GM23338 (cell line): ENCODE measurements at regions not wholly inside any gene's neighbourhood (a gene's known extent, or its start where the extent isn't known, plus 50 kb on each side); places are given as distances from the start of the nearest gene placed in this dataset.

Source experiments
- ATAC-seq: fragments of 200-7000 bp; cut with Tn5 transposase; 3 replicates; pipeline ENCODE4 v1.9.1; 2020
- DNase-seq: peaks from one replicate; pipeline ENCODE4 v3.0.0-alpha.2; 2015; ENCODE audit warnings: low spot score
- H2AFZ ChIP-seq: fragments of 200-600 bp; sonication (generic); 2 replicates; pipeline ENCODE4 v1.8.0; 2016; ENCODE audit warnings: antibody characterized with exemption, mild to moderate bottlenecking, moderate library complexity
- H3F3A ChIP-seq: fragments of 200-600 bp; sonication (generic); replicated peaks from 2 replicates; pipeline ENCODE4 v1.8.0; 2017; ENCODE audit warnings: antibody characterized with exemption, mixed run types, low read depth
- H3K27ac ChIP-seq: fragments of 200-600 bp; sonication (generic); 2 replicates; pipeline ENCODE4 v1.6.1; 2016; ENCODE audit warnings: low read depth
- H3K27me3 ChIP-seq: fragments of 200-600 bp; sonication (generic); 2 replicates; pipeline ENCODE4 v1.8.0; 2016; ENCODE audit warnings: mild to moderate bottlenecking, mixed run types, moderate library complexity; ENCODE audit not compliant: insufficient read depth
- H3K36me3 ChIP-seq: fragments of 200-600 bp; sonication (generic); 2 replicates; pipeline ENCODE4 v1.8.0; 2016; ENCODE audit warnings: mild to moderate bottlenecking; ENCODE audit not compliant: insufficient read depth
- H3K4me1 ChIP-seq: fragments of 200-600 bp; sonication (generic); 2 replicates; pipeline ENCODE4 v1.8.0; 2016; ENCODE audit warnings: mild to moderate bottlenecking, moderate library complexity; ENCODE audit not compliant: insufficient read depth
- H3K4me2 ChIP-seq: fragments of 200-600 bp; sonication (generic); 2 replicates; pipeline ENCODE4 v1.7.1; 2017; ENCODE audit warnings: mixed run types
- H3K4me3 ChIP-seq: fragments of 200-600 bp; sonication (generic); 2 replicates; pipeline ENCODE4 v1.6.1; 2016; ENCODE audit warnings: mixed run types
- H3K79me2 ChIP-seq: fragments of 200-600 bp; sonication (generic); replicated peaks from 2 replicates; pipeline ENCODE4 v1.8.0; 2017; ENCODE audit warnings: mild to moderate bottlenecking; ENCODE audit not compliant: insufficient read depth
- H3K9me2 ChIP-seq: fragments of 200-600 bp; sonication (generic); 2 replicates; pipeline ENCODE4 v1.8.0; 2017; ENCODE audit not compliant: insufficient read depth
- H4K20me1 ChIP-seq: fragments of 200-600 bp; sonication (generic); replicated peaks from 2 replicates; pipeline ENCODE4 v1.8.0; 2017; ENCODE audit warnings: mild to moderate bottlenecking; ENCODE audit not compliant: insufficient read depth
- H3K27ac Mint-ChIP-seq: 2 replicates; pipeline ENCODE4 v1.8.0; 2020; ENCODE audit warnings: inconsistent platforms, mild to moderate bottlenecking, moderate library complexity, mixed read lengths
- H3K27me3 Mint-ChIP-seq: 3 replicates; pipeline ENCODE4 v1.8.0; 2022; ENCODE audit warnings: low read depth, mild to moderate bottlenecking, moderate library complexity, mixed read lengths, inconsistent platforms; ENCODE audit not compliant: insufficient read depth, poor library complexity
- H3K36me3 Mint-ChIP-seq: 3 replicates; pipeline ENCODE4 v1.8.0; 2021; ENCODE audit warnings: low read depth, mild to moderate bottlenecking, inconsistent platforms, moderate library complexity, mixed read lengths
- H3K4me1 Mint-ChIP-seq: 3 replicates; pipeline ENCODE4 v1.8.0; 2020; ENCODE audit warnings: mild to moderate bottlenecking, inconsistent platforms, mixed read lengths
- H3K4me3 Mint-ChIP-seq: 3 replicates; pipeline ENCODE4 v1.8.0; 2021; ENCODE audit warnings: moderate library complexity, mild to moderate bottlenecking, inconsistent platforms, mixed read lengths
- H3K9me3 Mint-ChIP-seq: 3 replicates; pipeline ENCODE4 v1.8.0; 2020; ENCODE audit warnings: moderate library complexity, mild to moderate bottlenecking, inconsistent platforms, mixed read lengths
- CREB1 ChIP-seq: fragments of 250-450 bp; sonication (Bioruptor Pico); IDR thresholded peaks from 2 replicates; pipeline ENCODE4 v1.5.0; 2020; ENCODE audit warnings: low read depth, mild to moderate bottlenecking, moderate library complexity
- EZH2 ChIP-seq: fragments of 200-600 bp; sonication (generic); IDR thresholded peaks from one replicate; pipeline ENCODE4 v1.8.0; 2017; ENCODE audit warnings: antibody characterized with exemption, mild to moderate bottlenecking, low read depth; ENCODE audit not compliant: unreplicated experiment
- EZH2phosphoT487 ChIP-seq: fragments of 200-600 bp; sonication (generic); IDR thresholded peaks from one replicate; pipeline ENCODE4 v1.8.1; 2018; ENCODE audit warnings: antibody characterized with exemption; ENCODE audit not compliant: unreplicated experiment
- JUNB ChIP-seq: IDR thresholded peaks from one replicate; pipeline ENCODE4 v1.6.1; 2016; ENCODE audit warnings: antibody characterized with exemption; ENCODE audit not compliant: unreplicated experiment
- NANOG ChIP-seq: IDR thresholded peaks from 2 replicates; pipeline ENCODE4 v1.6.1; 2016; ENCODE audit warnings: antibody characterized with exemption, borderline replicate concordance
- POLR2AphosphoS5 ChIP-seq: IDR thresholded peaks from 2 replicates; pipeline ENCODE4 v1.6.1; 2016; ENCODE audit warnings: antibody characterized with exemption, low read depth
- STAT1 ChIP-seq: IDR thresholded peaks from one replicate; pipeline ENCODE4 v1.6.1; 2016; ENCODE audit warnings: antibody characterized with exemption; ENCODE audit not compliant: unreplicated experiment
- ZNF114 ChIP-seq: fragments of 250-450 bp; sonication (Bioruptor Pico); IDR thresholded peaks from 2 replicates; pipeline ENCODE4 v1.5.0; 2020; ENCODE audit warnings: mild to moderate bottlenecking, moderate library complexity
- ZNF331 ChIP-seq: fragments of 250-450 bp; sonication (Bioruptor Pico); IDR thresholded peaks from 2 replicates; pipeline ENCODE4 v1.5.0; 2020; ENCODE audit warnings: low read depth, mild to moderate bottlenecking, moderate library complexity
- TF ChIP-seq, protein P1 (sequence below): IDR thresholded peaks from 2 replicates; pipeline ENCODE4 v1.6.1; 2016; ENCODE audit warnings: antibody characterized with exemption
- TF ChIP-seq, protein P2 (sequence below): IDR thresholded peaks from one replicate; pipeline ENCODE4 v1.6.1; 2018; ENCODE audit warnings: antibody characterized with exemption; ENCODE audit not compliant: unreplicated experiment
- TF ChIP-seq, protein P3 (sequence below): fragments of 250-450 bp; sonication (Bioruptor Pico); IDR thresholded peaks from 2 replicates; pipeline ENCODE4 v1.5.0; 2020; ENCODE audit warnings: mild to moderate bottlenecking, moderate library complexity
- TF ChIP-seq, protein P4 (sequence below), 2 experiments: fragments of 200-600 bp in 1 of 2; sonication (generic) in 1 of 2; conservative IDR thresholded peaks; 2 replicates each; pipeline versions ENCODE4 v1.5.1 to v1.6.1; 2016 to 2017; ENCODE audit warnings: antibody characterized with exemption in 2 of 2, low read depth in 2 of 2, mild to moderate bottlenecking in 2 of 2, moderate library complexity in 1 of 2

DNA sequence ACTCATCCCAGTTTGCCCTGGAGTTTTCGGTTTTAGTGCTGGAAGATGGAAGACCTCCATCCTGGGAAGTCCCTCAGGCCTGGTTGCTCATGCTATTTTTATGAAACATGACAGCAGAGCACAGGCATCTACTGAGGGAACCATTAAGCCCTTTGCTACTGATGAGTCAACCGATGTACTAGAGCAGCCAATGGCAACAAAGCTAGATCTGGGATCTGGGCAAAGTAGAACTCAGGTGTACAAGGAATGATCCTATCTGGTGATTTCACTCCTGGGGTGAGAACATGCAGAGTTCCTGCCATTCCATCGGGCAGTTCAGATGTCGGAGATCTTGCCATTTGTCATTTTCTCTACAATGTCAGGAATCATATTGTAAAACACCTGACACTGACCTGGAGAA is 166.2 kb upstream of the NSMCE3 start:
- Histone ChIP-seq H4K20me1 (no peaks in the 10 kb centered on the region), H3K4me2 (no peak overlapping the region), H3K27me3 (no peaks in the 10 kb centered on the region), H3K27ac (no peak overlapping the region), H3K9me2 (peaks cover 5% of the 10 kb centered on the region; the same call in 1 of the 2 replicates), H3K4me3 (no peak overlapping the region), H3K36me3 (no peaks in the 10 kb centered on the region), H3K79me2 (no peaks in the 10 kb centered on the region), H3F3A (no peaks in the 10 kb centered on the region), H2AFZ (no peak overlapping the region), H3K4me1 (peaks cover 4% of the 10 kb centered on the region; the same call in 1 of the 2 replicates)
- H3K36me3 Mint-ChIP-seq = no peaks in the 10 kb centered on the region
- TF ChIP-seq STAT1 (no peak), EZH2 (no peak), POLR2AphosphoS5 (no peak), ZNF331 (CRISPR knock-in tag) (no peak), ZNF114 (CRISPR knock-in tag) (no peak), JUNB (no peak), EZH2phosphoT487 (no peak), CREB1 (CRISPR knock-in tag) (no peak), NANOG (no peak)
- TF ChIP-seq, protein P1, sequence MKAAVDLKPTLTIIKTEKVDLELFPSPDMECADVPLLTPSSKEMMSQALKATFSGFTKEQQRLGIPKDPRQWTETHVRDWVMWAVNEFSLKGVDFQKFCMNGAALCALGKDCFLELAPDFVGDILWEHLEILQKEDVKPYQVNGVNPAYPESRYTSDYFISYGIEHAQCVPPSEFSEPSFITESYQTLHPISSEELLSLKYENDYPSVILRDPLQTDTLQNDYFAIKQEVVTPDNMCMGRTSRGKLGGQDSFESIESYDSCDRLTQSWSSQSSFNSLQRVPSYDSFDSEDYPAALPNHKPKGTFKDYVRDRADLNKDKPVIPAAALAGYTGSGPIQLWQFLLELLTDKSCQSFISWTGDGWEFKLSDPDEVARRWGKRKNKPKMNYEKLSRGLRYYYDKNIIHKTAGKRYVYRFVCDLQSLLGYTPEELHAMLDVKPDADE = no peak
- TF ChIP-seq, protein P2, sequence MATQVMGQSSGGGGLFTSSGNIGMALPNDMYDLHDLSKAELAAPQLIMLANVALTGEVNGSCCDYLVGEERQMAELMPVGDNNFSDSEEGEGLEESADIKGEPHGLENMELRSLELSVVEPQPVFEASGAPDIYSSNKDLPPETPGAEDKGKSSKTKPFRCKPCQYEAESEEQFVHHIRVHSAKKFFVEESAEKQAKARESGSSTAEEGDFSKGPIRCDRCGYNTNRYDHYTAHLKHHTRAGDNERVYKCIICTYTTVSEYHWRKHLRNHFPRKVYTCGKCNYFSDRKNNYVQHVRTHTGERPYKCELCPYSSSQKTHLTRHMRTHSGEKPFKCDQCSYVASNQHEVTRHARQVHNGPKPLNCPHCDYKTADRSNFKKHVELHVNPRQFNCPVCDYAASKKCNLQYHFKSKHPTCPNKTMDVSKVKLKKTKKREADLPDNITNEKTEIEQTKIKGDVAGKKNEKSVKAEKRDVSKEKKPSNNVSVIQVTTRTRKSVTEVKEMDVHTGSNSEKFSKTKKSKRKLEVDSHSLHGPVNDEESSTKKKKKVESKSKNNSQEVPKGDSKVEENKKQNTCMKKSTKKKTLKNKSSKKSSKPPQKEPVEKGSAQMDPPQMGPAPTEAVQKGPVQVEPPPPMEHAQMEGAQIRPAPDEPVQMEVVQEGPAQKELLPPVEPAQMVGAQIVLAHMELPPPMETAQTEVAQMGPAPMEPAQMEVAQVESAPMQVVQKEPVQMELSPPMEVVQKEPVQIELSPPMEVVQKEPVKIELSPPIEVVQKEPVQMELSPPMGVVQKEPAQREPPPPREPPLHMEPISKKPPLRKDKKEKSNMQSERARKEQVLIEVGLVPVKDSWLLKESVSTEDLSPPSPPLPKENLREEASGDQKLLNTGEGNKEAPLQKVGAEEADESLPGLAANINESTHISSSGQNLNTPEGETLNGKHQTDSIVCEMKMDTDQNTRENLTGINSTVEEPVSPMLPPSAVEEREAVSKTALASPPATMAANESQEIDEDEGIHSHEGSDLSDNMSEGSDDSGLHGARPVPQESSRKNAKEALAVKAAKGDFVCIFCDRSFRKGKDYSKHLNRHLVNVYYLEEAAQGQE = no peak
- TF ChIP-seq, protein P3, sequence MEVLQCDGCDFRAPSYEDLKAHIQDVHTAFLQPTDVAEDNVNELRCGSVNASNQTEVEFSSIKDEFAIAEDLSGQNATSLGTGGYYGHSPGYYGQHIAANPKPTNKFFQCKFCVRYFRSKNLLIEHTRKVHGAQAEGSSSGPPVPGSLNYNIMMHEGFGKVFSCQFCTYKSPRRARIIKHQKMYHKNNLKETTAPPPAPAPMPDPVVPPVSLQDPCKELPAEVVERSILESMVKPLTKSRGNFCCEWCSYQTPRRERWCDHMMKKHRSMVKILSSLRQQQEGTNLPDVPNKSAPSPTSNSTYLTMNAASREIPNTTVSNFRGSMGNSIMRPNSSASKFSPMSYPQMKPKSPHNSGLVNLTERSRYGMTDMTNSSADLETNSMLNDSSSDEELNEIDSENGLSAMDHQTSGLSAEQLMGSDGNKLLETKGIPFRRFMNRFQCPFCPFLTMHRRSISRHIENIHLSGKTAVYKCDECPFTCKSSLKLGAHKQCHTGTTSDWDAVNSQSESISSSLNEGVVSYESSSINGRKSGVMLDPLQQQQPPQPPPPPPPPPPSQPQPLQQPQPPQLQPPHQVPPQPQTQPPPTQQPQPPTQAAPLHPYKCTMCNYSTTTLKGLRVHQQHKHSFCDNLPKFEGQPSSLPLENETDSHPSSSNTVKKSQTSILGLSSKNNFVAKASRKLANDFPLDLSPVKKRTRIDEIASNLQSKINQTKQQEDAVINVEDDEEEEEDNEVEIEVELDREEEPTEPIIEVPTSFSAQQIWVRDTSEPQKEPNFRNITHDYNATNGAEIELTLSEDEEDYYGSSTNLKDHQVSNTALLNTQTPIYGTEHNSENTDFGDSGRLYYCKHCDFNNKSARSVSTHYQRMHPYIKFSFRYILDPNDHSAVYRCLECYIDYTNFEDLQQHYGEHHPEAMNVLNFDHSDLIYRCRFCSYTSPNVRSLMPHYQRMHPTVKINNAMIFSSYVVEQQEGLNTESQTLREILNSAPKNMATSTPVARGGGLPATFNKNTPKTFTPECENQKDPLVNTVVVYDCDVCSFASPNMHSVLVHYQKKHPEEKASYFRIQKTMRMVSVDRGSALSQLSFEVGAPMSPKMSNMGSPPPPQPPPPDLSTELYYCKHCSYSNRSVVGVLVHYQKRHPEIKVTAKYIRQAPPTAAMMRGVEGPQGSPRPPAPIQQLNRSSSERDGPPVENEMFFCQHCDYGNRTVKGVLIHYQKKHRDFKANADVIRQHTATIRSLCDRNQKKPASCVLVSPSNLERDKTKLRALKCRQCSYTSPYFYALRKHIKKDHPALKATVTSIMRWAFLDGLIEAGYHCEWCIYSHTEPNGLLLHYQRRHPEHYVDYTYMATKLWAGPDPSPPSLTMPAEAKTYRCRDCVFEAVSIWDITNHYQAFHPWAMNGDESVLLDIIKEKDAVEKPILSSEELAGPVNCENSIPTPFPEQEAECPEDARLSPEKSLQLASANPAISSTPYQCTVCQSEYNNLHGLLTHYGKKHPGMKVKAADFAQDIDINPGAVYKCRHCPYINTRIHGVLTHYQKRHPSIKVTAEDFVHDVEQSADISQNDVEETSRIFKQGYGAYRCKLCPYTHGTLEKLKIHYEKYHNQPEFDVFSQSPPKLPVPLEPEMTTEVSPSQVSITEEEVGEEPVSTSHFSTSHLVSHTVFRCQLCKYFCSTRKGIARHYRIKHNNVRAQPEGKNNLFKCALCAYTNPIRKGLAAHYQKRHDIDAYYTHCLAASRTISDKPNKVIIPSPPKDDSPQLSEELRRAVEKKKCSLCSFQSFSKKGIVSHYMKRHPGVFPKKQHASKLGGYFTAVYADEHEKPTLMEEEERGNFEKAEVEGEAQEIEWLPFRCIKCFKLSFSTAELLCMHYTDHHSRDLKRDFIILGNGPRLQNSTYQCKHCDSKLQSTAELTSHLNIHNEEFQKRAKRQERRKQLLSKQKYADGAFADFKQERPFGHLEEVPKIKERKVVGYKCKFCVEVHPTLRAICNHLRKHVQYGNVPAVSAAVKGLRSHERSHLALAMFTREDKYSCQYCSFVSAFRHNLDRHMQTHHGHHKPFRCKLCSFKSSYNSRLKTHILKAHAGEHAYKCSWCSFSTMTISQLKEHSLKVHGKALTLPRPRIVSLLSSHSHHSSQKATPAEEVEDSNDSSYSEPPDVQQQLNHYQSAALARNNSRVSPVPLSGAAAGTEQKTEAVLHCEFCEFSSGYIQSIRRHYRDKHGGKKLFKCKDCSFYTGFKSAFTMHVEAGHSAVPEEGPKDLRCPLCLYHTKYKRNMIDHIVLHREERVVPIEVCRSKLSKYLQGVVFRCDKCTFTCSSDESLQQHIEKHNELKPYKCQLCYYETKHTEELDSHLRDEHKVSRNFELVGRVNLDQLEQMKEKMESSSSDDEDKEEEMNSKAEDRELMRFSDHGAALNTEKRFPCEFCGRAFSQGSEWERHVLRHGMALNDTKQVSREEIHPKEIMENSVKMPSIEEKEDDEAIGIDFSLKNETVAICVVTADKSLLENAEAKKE (CRISPR knock-in tag) = no peak
- TF ChIP-seq, protein P4, sequence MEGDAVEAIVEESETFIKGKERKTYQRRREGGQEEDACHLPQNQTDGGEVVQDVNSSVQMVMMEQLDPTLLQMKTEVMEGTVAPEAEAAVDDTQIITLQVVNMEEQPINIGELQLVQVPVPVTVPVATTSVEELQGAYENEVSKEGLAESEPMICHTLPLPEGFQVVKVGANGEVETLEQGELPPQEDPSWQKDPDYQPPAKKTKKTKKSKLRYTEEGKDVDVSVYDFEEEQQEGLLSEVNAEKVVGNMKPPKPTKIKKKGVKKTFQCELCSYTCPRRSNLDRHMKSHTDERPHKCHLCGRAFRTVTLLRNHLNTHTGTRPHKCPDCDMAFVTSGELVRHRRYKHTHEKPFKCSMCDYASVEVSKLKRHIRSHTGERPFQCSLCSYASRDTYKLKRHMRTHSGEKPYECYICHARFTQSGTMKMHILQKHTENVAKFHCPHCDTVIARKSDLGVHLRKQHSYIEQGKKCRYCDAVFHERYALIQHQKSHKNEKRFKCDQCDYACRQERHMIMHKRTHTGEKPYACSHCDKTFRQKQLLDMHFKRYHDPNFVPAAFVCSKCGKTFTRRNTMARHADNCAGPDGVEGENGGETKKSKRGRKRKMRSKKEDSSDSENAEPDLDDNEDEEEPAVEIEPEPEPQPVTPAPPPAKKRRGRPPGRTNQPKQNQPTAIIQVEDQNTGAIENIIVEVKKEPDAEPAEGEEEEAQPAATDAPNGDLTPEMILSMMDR (conservative IDR thresholded peaks at IDR 0.05; ENCODE audit: low read depth in 2 of 2) = no peak
- H3K27me3 Mint-ChIP-seq = no peaks in the 10 kb centered on the region
- no peaks in the 10 kb centered on the region for H3K9me3 Mint-ChIP-seq
- no peak overlapping the region for H3K27ac Mint-ChIP-seq
- ATAC-seq (no peak), DNase-seq (no peak)
- H3K4me3 Mint-ChIP-seq = no peak overlapping the region
- peaks cover 32% of the 10 kb centered on the region for H3K4me1 Mint-ChIP-seq
